ENCODE measurements at regions not wholly inside any gene's neighbourhood (a gene's known extent, or its start where the extent isn't known, plus 50 kb on each side); places are given as distances from the start of the nearest gene placed in this dataset.
"Not testable (repeated sequence)": the region's sequence is repeated elsewhere in the genome, so short reads cannot be mapped to it uniquely, and the experiment has no call there.

DNA sequence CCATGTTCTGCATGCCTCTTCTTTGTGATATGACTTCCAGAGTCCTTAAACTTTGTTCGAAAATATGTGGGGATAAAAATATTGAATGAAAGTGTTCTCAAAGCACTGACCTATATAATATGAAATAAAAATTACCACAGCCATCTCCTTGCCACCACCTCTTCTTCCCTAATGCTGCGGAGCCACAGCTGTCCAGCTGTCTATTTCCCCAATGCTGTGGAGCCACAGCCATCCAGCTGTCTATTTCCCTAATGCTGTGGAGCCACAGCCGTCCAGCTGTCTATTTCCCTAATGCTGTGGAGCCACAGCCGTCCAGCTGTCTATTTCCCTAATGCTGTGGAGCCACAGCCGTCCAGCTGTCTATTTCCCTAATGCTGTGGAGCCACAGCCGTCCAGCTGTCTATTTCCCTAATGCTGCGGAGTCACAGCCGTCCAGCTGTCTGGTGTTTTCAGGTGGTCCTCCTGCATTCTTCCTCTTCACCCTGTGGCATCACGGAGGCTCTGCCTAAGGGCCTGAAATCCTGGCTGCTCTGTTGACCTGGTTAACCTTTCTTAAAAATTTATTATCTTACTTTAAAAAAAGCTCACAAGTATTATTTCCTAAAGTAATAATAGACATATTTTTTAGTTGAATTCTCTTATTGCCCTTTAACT, 266.1 kb upstream of the MEX3C start:
- no peak for DNase-seq

DNA sequence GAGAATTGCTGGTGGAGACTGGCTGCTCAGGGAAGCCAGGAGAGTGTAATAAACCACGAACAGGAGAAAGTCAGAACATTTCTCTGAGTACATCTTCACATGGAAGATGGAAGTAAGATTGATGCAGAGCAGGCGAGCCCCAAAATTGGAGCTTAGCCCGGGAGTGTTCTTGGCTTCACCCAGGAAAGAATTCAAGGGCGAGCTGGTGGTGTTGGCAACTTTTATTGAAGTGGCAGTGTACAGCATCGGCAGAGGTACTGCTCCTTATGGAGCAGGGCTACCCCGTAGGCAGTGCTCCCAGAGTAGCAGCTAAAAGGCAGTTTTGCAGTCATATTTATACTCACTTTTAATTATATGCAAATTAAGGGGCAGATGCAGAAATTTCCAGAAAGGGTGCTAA, 281.4 kb upstream of the MEX3C start:
- no peak for DNase-seq

DNA sequence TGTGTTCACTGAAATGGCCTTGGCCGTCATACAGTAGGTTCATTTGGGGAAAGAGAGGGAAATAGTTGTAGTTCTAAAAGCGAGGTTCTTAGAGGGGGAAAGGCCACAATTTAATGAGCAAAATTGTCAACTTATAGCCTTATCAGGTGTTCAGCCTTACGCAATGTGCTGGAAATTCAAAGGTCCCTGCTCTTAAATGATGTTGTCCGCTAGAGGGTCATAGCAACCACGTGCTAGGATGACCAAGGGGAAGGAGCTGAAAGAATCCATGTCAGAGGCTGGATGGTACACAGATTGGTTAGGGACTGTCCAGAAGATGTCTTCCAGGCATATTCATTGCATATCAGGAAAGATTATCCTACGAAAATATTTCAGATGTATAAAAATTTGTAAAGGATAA, 282.3 kb upstream of the MEX3C start:
- no peak for DNase-seq

DNA sequence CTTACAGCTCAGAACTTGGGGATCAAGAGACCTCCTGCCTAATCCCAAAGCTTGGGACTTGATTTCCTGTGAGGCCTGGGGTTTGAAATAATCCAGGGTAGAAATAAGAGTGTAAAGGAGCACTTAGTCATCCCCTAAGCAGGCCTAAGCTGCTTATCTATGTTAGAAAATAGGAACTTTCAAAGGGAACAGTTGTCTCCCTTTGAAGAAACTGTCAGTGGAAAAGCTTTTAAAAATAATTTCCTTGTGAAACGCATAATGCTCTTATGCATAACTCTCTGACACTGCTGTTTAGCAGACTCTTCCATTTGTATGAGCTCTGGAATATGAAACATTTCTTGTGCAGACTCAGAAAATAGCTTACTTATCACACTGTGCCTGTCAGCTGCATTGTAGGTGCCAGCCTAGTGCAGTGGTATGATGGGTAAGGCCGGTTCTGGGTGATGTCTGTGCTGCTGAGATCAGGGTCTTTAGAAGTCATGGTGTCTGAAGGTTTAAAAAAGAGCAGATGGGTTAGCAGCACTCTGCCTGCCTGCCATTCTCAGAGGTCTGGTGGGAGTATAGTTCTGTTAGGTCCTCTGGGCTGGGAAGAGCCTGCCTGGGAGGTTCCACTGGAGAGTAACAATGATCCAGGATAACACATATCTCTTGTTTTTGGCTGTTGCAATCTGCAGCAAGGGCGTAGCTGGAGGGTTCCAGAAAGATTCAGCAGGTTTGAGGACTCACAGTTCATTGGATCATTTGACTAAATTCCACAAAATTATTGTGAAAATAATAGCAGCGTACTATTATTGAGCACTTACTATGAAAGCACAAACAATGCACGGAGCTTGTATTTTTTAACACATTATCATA, 283.2 kb upstream of the MEX3C start:
- DNase-seq, result no peak

DNA sequence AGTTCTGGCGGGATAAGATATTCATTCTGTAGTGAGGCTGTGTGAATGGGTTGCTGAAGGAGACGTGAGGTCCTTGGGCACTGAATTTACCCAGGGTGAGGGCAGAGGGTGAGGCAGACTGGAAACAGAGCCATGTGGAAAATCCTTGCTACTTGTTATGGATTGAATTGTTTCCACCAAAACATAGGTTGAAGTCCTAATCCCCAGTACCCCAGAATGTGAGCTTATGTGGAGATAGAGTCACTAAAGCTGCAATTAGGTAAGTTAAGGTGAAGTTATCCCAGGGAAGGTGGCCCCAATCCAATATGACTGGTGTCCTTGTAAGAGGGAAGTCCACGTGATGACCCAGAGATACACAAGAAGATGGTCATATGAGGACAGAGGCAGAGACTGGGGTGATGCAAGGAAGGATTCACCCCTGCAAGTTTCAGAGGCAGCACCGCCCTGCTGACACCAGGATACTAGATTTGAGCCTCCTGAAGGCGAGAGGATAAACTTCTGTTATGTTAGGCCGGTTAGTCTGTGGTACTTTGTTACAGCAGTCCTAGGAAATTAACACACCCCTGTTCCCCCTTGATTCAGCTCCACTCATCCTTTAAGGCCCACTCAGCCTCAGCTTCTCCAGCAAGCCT, 289.4 kb upstream of the MEX3C start:
- DNase-seq, result no peak

DNA sequence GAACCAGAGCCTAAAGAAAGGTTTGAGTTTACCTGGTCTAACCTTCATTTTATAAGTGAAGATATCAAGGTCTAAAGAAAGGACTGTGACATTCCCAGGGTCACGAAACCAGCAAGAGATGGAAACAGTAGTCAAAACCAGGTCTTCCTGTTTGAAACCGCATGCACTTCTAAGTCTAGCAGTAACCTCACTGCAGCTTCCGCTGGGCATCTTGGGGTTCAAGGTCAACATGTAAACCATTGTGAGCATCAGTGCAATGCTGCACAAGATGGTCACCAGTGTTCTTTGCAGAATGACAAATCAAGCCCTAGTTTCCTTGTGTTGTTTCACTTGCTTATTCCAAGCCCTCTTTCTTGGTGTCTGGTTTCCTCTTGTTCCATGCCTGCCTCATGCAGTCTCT, 292.9 kb upstream of the MEX3C start:
- no peak for DNase-seq

DNA sequence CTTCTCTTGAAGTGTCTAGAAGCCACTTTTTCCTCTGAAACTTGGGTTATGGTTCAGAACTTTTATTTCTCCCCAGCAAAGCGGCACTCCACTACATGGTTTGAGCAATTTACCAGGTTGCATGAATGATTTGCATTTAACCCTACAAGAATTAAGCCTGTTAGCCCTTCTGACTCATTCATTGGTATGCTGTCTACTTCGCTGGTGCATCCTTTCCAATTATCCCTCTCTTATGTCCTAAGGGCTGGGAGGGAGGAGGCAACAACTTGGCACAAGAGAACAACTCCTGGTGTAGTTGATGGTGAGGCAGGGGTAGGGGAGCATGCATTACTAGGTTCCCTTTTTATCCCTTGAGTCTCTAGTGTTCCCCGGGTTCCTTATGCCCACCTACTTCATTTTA, 293.4 kb upstream of the MEX3C start:
- no peak for DNase-seq

DNA sequence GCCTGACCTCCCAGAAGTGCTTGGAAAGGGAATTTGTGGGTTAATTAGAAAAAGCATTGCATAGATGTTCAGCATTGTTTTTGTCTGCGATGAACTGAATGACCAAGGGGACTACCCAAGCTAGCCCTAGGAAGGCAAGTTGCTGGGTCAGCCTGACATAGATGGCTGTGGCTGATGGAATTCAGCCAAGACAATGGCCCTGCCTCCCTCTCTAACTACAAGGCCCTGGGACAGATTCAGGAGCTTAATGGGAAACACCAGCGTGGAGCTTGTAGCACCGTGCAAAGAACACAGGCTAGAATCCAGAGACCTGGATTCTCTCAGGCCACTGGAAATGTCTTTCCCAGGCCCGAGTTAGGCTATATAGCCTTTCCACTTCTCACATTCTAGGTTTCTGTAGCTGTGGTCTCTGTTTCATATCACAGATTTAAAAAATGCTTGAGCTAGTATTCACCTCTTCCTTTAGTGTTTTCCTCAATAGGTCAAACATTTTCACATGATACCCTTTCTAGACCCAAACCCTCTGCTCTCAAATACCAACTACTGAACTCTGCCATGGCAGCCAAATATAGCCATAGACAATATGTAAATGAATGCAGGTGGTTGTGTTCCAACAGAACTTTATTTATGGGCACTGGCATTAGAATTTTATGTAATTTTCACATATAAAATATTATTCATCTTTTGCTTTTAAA, 294.3 kb upstream of the MEX3C start:
- no peak for DNase-seq

DNA sequence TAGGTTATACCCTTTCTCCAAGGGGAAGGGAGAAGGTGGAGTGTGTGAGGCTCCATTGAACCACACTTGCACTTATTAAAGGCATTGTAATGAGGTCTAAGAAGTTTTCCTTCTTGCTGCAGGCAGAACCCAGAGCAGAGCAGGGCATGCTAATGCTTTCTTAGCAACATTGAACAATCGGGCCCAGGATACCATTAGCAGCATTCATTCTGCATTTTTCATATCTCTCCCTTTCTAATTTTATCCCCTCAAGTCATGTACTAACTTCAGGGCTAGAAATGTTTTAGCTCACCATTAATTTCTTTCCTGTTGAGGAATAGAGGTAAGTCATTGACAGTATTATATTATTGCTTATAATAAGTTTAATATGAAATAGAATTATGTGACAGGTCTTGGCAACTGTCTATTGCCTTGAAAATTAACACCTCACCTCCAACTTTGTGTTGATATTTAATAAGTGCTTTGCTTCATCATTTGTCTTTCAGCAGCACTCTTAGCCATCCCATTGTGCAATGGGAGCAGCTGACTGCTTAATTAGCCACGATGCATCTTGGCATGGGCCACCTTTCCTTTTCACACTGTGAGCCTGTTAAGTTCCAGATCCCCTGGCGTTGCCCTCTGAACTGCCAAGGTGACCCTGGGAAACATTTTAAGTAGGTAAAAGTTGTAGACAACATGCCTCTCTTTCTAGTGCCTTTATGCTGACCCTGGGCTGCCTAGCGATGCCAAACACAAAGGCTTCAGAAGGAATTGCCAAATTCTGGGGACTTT, 300.8 kb upstream of the MEX3C start:
- no peak for DNase-seq

DNA sequence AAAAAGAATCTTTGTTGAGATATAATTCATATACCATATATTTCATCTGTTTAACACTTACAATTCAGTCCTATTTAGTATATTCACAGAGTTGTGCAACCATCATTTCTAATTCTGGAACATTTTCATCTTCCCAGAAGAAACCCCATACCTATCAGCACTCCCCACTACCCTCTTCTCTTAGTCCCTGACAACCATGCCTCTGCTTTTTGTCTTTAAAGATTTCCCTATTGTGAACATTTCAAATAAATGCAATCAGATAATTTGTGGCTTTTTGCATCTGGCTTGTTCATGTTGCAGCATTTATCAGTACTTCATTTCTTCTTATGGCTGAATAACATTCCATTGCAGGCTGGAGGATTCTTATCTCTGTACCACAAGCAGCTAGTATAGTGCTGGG, 305.9 kb upstream of the MEX3C start:
- DNase-seq, result no peak

DNA sequence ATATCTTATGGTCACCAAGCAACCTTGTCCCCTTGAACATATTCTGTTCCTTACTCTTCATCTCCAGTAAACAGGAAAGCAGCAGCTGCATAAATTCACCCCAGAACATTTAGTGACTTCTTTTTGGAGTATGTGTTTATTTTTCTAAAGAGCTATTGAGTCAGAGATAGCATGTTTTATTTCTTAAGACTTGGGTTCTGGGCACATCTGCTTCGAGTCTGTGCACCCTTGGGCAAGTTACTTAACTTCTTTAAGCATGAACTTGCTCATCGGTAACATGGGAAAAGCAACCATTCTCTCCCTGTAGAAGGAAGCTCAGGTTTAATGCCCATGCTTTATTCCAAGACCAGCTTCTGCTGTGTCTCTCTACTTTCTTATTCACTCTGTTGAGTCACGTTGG, 309.3 kb upstream of the MEX3C start:
- no peak for DNase-seq

DNA sequence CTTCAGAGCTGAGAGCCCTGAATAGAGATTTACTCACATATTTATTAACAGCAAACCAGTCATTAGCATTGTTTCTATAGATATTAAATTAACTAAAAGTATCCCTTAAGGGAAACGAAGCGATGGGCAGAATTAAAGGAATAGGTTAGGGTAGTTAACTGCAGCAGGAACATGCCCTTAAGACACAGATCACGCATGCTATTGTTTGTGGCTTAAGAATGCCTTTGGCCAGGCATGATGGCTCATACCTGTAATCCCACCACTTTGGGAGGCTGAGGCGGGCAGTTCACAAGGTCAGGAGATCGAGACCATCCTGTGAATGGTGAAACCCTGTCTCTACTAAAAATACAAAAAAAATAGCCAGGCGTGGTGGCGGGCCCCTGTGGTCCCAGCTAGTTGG, 310.9 kb upstream of the MEX3C start:
- not testable (repeated sequence) for DNase-seq

DNA sequence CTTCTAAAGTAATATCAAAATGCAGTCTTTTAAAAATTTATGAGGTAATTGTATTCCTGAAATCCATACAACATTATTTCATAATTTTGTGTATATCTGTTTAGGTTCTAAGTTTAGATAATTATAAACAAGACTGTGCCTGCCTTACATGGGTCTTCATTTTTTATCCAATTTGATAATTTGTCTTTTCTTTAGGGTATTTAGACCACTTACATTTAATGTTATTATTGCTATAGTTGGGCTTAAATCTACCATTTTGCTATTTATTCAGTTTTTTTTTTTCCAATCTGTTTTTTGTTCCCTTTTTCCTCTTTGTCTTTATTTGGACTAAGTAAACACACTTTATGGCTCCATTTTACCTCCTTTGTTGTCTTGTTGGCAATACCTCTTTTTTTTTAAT, 312.5 kb upstream of the MEX3C start:
- no peak for DNase-seq

DNA sequence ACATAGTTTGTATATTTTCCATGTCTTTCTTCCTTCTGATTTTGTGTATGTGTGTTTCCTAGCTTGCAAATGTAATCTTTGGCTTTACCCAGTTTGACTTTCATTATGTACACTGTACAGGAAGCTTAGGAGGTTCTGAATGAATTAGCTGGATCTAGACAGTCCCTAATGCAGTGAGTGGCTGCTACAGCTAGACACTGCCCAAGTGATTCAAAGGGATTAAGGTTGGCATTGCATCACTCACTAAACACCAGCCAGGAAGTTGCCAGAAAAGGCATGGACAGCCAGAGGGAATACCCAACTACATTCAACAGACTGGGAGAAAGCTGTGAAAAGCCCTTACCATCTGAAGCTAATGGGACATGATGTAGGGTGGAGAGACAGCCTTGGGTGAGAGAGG, 316.0 kb upstream of the MEX3C start:
- DNase-seq, result no peak

DNA sequence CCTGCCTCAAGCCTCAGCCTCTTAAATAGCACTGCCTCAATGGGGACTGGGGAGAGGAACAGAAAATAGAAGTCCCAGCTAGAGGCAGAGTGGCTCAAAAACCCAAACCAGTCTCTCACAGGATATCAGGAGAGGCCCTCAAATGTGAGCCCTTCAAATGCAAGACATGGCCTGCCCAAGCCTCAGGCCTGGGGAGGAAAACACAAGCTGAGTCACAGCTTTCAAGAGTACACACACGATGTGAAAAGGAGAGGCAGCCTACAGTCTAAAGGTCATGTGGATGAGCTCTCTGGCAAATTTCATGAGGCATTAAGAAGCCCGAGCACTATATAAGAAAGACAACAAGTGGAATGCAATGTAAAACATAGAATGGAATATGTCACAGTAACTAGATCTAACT, 316.6 kb upstream of the MEX3C start:
- no peak for DNase-seq

DNA sequence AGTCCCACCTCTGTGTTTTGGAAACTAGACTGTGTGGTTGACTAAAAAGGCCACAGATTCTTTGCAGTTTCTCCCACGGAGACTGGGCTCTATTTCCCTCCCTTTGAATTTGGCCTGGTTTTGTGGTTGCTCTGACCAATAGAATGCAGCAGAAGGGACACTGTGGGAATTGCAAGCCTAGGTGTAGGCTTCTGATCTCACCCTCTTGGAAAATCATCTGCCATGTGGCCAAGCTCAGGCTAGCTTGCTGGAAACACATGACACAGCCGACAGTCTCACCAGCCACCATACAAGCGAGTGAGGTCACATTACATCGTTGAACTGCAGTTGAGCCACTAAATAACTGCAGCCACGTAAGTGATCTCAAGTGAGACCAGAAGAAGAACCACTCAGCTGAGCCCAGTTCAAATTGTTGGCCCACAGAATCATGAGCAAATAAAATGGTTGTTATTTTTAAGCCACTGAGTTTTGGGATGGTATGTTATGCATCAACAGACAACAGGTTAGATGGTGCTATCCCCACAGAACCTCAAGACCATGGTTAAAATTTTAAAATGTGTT, 319.1 kb upstream of the MEX3C start:
- DNase-seq, result no peak

DNA sequence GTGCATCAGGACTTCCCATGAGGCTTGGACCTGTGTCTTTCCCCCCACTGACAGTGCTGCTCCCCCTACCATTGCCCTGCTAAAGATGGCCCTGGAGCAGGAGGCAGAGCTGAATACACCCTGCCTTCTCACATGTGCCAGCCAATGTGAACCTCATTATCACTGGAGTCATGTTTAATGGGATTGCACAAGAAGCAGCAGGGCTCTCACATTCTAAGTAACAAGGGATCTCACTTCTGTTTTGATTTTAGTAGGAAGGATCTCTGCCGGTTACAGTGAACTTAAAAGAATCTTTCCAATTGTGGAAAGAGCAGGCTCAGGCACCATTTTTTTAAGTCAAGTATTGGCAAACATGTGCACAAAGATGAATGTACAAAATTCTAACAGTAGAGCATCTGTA, 322.1 kb upstream of the MEX3C start:
- no peak for DNase-seq

DNA sequence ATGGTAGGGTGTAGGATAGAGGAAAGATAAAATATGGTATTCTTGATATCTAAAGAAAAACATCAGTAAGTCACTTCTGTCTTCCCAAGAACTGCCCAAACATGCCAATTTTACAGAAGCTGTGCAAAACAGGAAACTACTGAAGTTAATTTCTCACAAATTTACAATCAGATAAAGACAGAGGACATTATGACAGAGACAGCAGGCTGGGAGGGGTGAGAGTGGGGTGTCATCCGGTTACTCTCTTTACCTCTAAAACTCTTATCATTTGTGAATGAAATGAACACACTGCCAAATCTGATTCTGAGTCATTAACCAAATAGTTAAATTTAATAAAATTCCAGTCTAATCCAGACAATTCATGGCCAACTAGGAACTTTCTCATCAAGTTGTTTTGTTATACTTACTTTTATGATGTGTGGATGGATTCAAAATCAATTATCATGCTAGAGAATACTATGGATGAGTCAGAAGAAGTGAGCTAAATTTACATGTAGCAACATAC, 323.2 kb upstream of the MEX3C start:
- DNase-seq, result no peak

DNA sequence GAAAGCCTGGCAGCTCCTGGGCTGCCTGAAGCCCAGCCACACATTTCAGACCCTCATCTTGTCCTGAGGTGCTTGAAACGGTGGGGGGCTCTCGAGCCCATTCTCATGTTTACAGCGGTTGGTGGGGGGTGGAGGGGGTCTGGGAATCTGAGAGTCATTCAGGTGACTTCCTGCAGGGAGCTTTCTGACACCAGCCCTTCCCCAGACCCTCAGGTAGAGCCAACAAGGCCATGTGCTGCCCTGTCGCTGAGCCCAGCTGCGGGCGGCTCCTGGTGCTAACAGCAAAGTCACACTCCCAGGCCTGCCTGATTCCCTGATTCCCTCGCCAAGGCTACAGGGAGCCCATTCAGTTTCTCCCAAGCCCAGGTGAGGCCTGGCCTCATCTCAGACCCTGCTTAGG, 324.9 kb upstream of the MEX3C start:
- no peak for DNase-seq

DNA sequence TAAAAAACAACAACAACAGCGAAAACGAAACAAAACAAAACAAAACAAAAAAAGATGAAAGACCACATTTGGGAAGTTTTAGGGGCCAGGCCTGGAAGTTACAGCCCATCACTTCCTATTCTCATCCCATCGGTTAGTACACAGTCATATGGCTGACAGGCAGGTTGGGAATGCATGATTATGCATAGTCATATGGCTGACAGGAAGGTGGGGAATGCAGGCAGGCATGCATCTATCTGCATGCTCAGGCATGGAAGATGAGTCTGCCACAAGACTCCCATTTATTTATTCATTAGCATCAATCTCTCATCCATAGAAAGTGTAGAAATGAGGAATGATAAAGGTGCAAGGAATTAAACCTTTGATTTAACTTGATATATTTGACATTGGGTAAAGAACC, 325.3 kb upstream of the MEX3C start:
- DNase-seq, result no peak

DNA sequence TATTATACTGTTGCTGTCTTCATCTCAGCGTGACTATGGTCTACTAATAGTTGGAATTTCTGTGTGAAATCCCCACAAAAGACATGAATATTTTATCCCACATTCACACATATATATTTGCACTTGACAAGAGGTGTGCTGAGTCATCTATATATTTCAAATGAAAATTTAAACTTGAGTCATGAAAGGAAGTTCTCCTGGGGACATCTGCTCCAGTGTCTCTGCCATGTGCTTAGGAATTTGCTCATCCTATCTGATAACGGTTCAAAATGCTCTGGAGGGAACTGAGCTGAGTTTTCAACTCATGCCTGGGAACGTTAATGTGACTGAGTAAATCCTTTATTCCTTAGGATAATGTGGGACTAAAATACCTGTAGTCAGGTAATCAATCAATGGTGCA, 326.2 kb upstream of the MEX3C start:
- no peak for DNase-seq
